BE2C (cell line): ENCODE measurements at regions not wholly inside any gene's neighbourhood (a gene's known extent, or its start where the extent isn't known, plus 50 kb on each side); places are given as distances from the start of the nearest gene placed in this dataset.

Experiments used
- DNase-seq: peaks from one replicate; pipeline ENCODE4 v3.0.0-alpha.2; 2020
- H3K27me3 ChIP-seq: fragments of 250-450 bp; sonication (Bioruptor Pico); 2 replicates; pipeline ENCODE4 v1.5.1; 2020; ENCODE audit warnings: mild to moderate bottlenecking
- H3K36me3 ChIP-seq: fragments of 250-450 bp; sonication (Bioruptor Pico); 2 replicates; pipeline ENCODE4 v1.5.1; 2020; ENCODE audit warnings: mild to moderate bottlenecking
- H3K4me1 ChIP-seq: fragments of 250-450 bp; sonication (Bioruptor Pico); 2 replicates; pipeline ENCODE4 v1.5.1; 2020
- H3K4me3 ChIP-seq: 2 replicates; pipeline ENCODE4 v1.5.1; 2011; ENCODE audit warnings: low read depth, low read length
- H3K9me3 ChIP-seq: fragments of 250-450 bp; sonication (Bioruptor Pico); 2 replicates; pipeline ENCODE4 v1.5.1; 2020
- CTCF ChIP-seq: IDR thresholded peaks from 2 replicates; pipeline ENCODE4 v1.5.1; 2012; ENCODE audit warnings: mild to moderate bottlenecking, low read depth, low read length

GRCh38 chr13:87783366-87783765 lies 112.2 kb downstream of the SLITRK5 start:
- DNase-seq: no peak
- H3K27me3 ChIP-seq: no peaks in the 10 kb centered on the region
- TF ChIP-seq CTCF: no peak
- H3K4me3 ChIP-seq: no peak overlapping the region
- H3K4me1 ChIP-seq: no peaks in the 10 kb centered on the region
- H3K9me3 ChIP-seq: no peaks in the 10 kb centered on the region
- no peaks in the 10 kb centered on the region for H3K36me3 ChIP-seq

DNA sequence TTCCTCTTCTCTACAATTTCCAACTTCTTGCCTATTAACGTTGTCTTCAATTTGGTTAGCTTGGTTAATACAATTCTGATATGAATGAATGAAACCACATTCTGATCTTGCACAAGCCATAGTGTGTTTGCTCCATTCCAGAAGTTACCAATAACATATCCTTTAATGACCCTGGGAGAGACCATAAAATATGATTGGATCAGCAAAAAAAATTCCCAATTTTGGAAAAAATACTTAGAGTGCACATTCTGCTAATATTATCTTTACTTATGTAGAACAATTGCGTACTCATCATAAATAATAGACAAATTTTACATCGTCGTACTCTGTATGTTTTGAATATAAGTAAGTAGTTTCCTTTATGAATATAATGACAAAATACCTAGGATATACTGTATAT lies 117.2 kb downstream of the SLITRK5 start:
- Histone ChIP-seq H3K36me3 (no peaks in the 10 kb centered on the region), H3K4me1 (no peaks in the 10 kb centered on the region), H3K27me3 (no peaks in the 10 kb centered on the region), H3K4me3 (no peak overlapping the region), H3K9me3 (no peaks in the 10 kb centered on the region)
- TF ChIP-seq CTCF: no peak
- no peak for DNase-seq

DNA sequence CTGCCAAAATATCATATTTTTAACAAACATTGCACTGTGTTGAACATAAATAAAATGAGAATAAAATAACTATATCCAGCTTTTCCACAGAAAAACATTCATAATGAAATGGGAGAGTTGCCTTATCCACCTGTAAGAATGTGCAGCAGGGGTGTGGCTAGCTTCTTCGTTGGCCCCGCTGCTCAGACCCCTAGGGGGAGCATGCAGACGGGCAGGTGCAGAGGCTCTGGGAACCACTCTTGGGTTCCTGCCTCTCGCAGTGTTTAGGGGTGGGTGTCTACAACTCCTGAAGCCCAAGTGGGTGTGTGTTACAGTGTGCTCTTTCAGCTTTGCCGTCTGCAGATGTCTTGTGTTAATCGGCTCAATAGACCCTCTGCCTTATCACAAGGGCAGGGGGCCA lies 121.7 kb downstream of the SLITRK5 start:
- DNase-seq: no peak
- peak; percentile 24 for TF ChIP-seq CTCF
- Histone ChIP-seq H3K27me3 (no peaks in the 10 kb centered on the region), H3K9me3 (no peaks in the 10 kb centered on the region), H3K4me1 (no peaks in the 10 kb centered on the region), H3K4me3 (no peak overlapping the region), H3K36me3 (no peaks in the 10 kb centered on the region)

- Histone ChIP-seq H3K36me3 (no peaks in the 10 kb centered on the region), H3K9me3 (no peaks in the 10 kb centered on the region), H3K27me3 (no peaks in the 10 kb centered on the region), H3K4me3 (no peak overlapping the region), H3K4me1 (peaks cover 3% of the 10 kb centered on the region)
- peak; percentile 56 for DNase-seq
- TF ChIP-seq CTCF: no peak
Measured at GRCh38 chr13:87798536-87798935, 127.4 kb downstream of the SLITRK5 start.

DNA sequence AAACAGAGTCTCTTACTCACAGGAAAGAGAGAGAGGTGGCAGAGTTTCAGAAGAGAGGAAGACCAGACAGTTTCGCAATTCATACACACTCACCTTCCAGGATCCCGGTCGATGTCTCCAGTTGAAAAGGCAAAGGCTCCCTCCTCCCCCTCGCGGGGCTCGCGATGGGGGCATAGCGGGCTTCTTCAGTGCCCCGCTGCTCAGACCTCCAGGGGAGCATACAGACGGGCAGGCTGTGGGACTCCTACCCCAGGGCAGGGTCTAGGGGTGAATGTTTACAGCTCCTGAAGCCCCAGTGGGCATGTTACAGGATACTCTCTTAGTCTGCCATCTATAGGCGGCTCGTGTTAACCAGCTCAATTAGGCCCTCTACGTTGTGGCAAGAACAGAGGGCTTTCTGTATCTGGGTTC lies 139.2 kb downstream of the SLITRK5 start:
- Histone ChIP-seq H3K4me3 (no peak overlapping the region), H3K36me3 (no peaks in the 10 kb centered on the region), H3K9me3 (no peaks in the 10 kb centered on the region), H3K27me3 (no peaks in the 10 kb centered on the region), H3K4me1 (no peaks in the 10 kb centered on the region)
- no peak for TF ChIP-seq CTCF
- DNase-seq: no peak

- Histone ChIP-seq H3K36me3 (no peaks in the 10 kb centered on the region), H3K4me3 (no peak overlapping the region), H3K4me1 (no peaks in the 10 kb centered on the region), H3K27me3 (no peaks in the 10 kb centered on the region), H3K9me3 (no peaks in the 10 kb centered on the region)
- DNase-seq: no peak
- TF ChIP-seq CTCF: no peak
Measured at GRCh38 chr13:87810920-87811344, 139.8 kb downstream of the SLITRK5 start.
